Stimulated activated CD8-positive, alpha-beta memory T cell treated with anti-CD3 and anti-CD28 coated beads, Interleukin-7, amount 100 ng/mL, for 1 hour (primary cell): ENCODE measurements at regions not wholly inside any gene's neighbourhood (a gene's known extent, or its start where the extent isn't known, plus 50 kb on each side); places are given as distances from the start of the nearest gene placed in this dataset.

ENCODE experiments used
- DNase-seq, 2 donors: peaks; one replicate each; pipeline ENCODE4 v3.0.0-alpha.2; 2020; ENCODE audit warnings: low read depth in 2 of 2

DNA sequence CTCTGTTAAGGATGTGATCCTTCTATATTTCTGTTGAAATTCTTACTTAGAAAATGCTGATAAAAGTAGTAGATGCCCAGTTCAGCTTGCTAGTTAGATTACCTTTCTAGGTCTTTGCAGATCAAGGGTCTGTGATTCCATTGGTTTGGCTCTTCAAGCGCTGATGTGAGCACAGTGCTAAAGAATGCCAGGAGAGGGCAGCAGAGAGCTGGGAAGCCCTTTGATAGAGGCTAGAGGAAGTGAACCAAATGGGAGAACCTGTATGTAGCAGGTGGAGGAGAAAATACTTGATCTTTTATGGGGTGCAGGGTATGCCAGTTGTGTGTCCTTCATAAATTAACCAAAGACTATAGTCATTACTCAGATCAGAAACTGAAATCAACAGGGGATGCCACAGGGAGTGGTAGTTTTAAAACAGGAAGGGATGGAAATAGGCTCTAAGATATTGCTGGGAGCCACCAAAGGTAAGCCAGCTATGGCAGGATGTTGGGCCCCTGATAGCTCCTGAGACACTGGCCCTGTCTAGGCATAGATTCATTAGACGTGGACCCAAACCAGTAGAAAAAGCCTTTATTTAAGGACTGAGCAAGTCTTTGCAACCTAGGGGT is 677.4 kb downstream of the SQOR start:
- DNase-seq, result peak in 1 of 2 donors; percentile 7

DNA sequence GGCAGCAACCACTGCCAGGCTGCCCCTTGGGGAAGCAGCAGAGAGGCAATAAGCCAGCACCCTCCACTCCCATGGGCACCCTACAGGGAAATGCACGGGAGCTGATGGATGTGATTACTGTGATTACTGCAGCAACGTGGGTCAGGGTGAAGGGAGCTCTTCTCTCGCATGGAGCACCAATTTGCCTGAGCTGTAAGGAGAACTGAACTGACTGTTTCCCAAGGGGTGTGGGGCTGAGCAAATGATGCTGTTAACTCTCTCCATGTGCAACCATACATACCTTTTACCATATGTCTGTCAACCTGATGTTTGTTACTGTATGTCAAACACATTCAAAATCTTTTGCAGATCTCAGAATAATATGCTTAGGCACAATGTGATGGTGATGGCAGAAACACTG is 680.6 kb downstream of the SQOR start:
- no peak for DNase-seq

DNA sequence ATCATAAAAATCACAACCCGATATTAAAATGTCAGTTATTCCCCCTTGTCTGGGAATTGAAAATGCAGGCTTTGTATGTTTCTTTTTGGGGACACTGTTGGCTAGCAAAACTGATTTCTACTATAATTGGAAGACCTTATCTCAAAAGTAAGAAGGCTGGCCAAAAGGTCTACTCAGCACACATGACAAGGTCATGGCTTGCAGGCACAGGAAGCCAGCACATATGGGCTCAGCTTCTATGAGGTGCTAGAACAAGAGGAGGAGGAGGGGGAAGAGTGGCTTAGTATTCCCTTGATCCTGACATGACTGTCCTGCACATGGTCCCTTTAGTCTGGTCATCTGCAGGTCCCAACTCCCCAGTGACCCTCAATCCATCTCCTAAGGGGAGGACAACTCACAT is 681.2 kb downstream of the SQOR start:
- DNase-seq, result no peak

DNA sequence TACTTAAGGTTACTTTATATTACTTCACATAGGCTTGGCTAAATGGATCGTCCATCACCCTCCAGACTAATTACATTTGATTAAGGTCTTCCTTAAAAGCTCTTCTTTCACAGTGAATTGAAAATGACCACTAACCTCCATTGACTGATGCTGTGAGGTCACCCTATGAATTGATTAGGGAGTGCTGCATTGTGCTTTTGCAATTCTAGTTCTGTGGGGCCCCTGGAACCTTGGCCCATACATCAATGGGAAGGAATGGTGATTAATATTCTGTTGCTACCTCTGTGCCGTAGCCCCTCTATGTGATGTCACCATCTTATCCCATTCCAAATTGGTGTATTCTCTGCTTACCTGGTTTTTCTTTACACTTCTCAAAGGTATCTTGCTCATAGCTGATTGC is 682.2 kb downstream of the SQOR start:
- DNase-seq, result no peak

DNA sequence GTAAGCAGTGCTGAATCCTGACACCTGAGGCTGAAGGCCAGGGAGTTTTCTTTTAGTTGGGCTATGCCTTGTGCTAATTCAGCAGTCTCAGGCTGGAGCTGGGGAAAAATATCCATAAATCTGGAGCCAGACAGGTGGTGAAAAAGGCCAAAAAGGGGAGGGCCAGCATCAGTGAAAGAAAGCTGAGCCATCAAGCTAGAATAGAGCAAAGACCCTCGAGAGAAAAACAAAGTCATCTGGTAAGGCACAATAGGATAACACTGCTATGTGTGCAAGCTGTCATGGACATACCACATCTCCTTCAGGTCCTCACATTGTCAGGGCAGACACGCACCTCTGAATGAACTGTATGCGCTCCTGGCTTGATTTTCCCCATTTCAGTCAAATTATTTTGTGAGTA is 687.9 kb downstream of the SQOR start:
- DNase-seq, result no peak

DNA sequence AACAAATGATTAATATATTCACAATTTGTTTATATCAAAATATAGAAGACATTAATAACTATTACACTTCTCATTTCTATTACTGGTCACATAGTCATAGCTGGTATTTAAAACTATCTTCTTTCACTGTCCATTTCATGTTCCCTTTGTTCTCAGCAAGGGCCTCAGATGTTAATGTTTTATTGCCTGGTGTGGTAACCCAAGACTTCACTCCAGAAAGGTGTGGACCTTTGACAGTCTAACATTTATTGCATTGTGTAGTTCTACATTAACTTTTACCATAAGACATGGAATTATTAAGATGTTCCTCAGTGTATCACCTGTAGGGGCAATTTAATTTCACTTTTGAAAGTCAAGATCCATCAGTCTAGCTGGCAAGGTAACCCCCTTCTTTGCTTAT is 691.3 kb downstream of the SQOR start:
- DNase-seq, result no peak

DNA sequence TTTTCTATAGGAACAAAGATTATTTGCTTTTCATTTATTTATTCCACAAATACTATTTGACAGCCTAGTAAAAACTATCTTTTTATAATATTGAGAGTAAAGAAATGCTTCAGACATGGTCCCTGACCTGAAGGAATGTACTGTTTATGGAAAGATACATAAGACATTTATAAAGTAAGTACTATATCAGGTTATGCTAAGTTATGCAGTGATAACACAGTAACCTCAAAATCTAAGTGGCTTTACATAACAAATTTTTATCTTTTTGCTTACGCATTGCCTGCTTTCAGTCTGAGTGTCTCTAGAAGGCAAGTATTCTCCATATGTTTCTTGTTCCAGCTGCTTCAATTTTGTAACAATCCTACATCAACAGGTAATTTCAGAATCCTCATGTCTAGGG is 694.0 kb downstream of the SQOR start:
- no peak for DNase-seq

DNA sequence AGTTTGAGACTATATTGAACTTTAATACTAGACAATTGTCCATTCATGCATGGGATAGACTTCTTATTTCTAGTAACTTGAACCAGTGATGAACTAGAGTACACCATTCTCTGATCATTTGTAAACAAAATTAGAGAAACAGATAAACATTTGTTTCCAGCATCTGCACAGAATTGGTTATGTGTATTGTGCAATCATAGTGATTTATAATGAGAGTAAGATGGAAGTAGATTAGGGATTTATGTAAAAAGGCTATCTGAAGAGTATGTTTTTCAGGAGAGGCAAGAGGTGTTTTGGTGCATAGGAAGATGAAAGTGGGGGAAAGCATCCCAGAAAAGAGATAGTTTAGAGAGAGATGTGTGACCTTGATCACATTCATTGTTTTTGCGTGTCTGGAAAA is 695.0 kb downstream of the SQOR start:
- no peak for DNase-seq

DNA sequence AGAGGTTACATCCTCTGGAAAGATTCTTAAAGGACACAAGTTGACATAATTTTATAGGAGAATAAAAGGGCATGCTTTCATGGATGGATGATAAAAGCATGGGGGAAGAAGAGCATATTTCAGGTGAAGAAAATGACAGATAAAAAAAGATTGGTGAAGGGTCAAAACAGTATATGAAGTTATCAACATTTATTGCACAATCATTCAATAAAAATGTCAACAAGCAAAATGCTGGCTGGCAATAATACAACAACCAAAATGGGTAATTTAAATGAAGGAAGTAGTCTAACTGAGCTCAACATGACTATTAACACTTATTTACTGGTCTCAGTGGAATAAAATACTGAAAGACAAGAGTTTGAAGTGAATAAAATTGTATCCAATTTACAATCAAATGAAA is 696.7 kb downstream of the SQOR start:
- no peak for DNase-seq

DNA sequence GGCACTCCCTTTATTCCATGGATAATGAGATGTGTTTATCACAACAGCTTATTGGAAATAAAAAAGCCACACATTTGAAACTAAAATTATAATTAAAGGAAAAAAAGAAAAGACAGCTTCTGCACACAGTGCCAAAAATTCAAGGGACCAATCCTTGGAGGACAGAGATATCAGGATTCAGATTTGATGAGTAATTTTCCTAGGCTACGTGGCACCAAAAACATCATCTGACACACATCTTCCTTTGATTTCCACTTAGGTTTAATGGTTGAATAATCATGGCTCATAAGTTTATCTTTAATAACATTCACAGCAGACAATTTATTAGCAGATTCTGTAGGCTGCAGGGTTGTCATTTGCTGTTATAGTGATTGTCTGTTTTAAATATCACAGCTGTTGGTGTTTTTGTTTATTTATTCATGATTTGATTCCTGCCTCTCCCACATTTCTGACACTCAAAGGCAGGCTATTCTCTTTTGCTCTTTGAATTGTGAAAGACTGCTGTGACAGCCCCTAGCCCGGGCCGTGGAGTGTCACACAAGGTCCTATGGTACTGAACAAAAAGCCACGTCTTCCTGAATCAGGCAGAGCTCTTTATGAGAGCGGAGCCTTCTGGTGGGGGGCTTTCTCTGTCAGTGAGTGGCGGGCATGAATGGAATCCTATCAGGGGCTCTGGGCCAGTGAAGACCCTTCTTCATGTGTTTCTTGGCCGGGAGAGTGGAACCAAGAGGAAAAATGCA is 708.5 kb downstream of the SQOR start:
- no peak for DNase-seq

DNA sequence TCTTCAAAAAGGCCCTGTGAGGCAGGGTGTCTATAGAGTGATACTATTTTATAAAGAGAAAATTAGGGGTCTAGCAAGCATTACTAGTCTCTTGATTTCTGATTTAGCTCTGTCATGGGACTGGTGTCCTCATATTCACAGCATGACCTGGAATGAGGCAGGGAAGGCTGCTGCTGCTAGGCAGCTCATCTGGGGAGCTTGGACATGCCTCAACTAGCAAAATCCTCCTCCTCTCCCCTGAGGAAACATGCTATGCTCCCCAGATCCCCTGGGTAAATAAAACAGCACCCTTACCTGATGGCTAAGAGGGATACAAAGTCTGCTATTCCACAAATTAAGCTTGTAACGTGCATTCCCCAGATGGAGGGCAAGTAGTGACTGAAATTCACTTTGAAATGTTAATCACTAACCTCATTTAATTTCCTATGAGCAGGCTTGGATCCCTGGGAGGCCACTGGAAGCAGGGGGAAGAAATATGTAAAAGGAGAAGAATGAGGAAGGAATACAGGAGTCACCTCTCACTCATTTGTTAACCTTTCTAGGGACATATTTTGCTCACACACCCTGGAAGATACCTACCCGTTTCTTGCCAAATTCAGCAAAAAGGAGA is 709.4 kb downstream of the SQOR start:
- DNase-seq, result no peak

DNA sequence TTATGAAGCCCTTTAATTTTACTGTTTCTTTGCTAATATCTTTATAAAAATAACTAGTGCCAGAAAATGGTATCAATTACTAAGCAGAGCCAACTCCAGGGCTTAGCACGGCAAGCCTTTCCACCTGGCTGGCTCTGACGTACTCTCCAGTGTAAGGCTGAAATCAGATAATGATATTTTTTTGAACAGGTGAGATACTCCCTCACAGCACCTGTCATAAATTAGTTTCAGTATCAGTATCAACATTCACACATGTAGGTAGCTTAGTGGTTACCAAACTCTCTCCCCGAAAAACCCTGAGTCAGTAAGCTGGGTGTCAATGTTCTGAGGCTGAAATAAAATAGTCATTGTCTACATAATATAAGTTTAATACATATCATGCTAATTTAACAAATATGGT is 710.1 kb downstream of the SQOR start:
- no peak for DNase-seq

DNA sequence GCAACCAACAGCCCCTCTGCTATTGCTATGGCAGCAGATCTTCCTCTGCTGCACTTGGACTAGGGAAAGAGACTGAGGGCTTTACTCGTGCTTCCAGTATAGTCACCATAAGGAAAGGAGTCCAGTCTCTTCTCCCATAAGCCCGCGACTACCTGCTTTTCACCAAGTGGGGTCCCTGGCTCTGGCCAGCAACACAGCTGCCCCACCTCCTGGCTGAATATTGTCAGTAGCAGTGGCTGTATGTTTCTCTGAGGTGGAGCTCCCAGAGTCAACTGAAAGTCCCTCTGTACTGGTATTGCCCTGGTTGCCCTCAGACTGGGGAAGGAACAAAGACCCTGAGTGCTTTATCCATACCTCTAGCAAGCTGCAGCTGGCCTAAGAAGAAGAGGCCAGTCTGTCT is 719.6 kb downstream of the SQOR start:
- no peak for DNase-seq

DNA sequence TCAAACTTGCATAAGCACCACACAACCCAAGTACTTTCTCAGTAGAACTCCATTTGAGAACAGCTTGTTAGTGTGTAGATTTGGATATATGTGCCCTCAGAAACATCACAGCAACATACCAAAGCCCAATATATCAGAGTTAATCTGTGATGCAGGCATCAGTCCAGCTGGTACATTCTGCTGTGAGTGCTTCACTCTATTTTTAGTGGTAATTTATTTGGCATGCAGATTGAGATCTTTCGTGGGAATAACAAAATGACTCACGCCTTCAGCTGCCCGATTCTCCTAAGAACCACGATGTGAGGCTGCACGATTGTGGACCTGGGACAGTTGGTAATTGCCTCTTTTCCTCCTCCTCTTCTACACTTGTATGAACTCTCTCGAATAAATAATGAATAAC is 730.7 kb downstream of the SQOR start:
- DNase-seq, result no peak

DNA sequence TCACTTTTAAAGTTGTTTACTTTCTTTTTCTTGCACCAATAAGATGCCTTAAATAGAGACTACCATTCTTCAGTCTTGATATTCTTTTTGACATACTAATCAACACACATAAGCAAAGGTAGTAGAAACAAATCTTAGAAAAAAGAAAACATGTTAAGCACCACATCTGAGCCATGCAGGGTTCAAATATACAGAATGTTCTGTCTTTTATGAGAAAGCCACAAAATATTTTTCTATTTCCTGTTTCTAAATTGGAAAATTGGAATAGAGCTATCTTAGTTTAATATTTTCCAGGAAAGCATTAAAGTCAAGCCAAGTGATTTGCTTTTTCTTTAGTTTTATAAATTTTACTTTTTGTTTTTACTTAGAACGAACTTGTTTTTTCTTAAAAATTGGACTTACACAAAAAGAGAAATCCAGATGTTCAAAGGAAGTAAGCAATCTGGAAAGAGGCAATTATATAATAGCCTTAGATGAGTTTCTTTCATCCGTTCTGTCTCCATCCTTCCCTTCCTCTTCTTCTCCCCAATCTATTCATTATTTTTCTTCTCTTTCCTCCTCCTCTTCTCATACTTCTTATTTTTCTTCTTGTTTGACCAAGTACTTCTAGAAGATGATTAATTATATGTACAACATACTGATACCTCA is 731.7 kb downstream of the SQOR start:
- DNase-seq, result no peak

DNA sequence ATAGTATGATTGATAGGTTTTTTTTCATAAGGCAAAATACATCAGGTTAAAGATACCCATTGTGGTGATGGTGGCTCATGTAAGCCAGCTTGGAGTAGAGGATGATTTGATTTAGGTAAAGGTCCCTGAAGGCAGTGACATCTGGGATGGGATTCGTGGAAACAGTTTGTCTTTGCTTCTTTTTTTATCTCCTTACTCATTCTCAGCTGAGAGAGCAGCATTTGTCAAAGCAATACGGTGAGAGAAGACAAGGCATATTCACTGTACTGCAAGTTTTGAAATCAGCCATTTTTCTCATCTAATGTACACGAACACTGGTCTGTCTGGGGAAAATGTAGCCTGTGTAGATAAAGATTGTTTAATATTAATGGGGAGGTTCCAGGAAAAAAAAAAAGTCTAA is 749.1 kb downstream of the SQOR start:
- DNase-seq, result no peak

DNA sequence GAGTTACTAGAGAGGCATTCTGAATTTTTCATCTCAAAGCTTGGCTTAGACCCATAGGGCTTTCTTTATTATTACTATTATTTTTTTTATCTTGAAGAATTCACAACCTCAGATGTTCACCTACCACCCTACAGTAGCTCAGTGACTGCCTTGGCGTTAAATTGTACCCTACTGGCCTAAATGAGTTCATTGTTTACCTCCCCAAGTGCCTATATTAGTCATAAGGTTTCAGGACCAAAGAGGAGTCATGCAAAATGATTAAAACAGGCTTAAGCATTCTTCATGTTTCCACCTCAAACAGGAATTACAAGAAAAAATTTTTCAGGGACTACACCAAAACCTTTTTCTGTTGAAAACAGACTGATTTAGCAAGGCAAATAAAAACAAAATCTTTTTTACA is 751.5 kb downstream of the SQOR start:
- no peak for DNase-seq

DNA sequence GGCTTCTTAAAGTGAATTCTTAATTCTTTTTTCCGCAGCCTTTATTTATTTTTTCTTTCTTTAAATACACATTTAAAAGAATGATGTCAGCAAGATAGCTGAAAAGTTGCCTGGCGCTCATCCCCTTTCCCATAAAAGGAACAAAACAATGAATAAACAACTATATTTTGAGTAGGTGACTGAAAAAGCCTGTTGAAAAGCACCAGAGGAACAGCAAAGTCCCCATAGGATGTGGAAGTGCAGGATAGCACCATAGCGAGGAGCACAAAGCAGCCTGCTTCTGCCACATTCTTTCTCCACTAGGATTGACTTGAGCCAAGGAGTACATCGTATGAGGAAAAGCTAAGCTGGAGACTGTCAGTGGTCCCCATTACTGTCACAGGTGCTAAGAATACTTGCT is 754.9 kb downstream of the SQOR start:
- DNase-seq, result no peak

DNA sequence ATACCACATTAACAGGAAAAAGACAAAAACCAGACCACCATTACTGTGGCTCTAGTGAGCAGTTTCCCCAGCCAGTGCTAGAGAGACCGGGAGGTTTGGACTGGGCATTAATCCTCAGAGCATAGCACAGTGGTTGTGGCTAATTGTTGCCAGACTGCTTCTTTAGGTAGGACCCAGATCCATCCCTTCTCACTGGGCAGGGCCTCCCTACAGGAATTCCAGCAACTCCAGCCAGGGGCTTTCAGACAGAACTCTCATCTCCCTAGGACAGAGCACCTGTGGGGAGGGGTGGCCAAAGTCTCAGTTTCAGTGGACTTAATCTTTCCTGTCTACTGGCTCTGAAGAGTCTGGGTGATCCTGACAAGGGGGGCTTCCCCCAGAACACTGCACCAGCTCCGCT is 759.6 kb downstream of the SQOR start:
- no peak for DNase-seq

DNA sequence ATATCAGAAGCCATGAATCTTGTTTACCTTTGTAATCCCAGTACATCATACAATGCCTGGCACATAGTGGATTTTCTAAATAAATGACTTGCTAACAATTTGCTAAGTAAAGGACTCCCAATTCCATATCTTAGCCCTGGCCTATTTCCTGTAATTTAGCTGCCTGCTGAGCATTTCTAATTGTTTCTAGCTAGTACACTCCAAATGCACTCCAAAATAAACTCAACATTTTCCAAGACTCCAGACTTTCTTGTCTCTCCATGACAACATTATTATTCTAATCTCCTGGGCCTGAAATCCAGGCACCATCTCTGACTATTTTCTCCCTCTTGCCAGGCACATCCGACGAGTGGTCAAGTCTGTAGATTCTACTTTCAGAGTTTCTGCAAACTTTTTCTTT is 773.5 kb downstream of the SQOR start:
- DNase-seq, result no peak

DNA sequence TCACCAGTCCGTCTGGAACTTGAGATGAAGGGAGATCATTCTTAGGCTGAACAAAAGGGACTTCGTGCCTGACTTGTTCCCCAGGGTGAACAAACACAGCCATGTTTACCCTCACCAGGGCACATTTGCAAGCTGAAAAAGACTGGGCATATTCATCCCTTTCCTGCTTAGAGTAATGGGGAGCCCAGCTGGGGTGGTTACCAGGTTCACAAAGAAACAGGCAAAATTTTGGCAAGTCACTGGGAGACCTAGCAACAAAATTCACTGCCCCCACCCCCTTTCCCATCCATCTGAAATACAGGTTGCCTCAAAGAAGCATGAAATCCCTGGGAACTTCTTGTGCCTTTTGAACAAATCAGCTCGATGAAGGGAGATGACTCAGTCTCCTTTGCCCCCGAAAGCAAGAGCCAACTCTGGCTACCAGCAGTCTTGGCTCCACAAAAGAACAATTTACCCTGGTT is 775.0 kb downstream of the SQOR start:
- no peak for DNase-seq

DNA sequence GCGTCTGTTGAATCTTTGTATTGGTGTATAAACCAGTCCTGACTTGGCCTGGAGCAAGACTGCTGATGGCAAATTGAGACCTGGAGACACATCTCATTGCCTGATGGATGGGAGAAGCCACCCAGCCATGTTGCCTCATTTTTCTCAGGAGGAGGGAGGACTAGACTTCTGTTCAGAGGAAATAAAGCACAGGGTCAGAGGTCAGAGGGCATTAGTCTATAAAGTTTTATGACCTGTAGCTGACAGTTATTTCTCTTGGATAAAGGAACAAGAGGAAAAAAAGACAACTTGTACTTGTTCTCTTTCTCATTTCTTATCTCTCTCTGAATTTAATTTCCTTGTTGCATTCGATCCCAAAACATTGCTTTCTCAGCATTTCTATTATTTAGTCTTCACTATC is 775.9 kb downstream of the SQOR start:
- DNase-seq, result no peak

DNA sequence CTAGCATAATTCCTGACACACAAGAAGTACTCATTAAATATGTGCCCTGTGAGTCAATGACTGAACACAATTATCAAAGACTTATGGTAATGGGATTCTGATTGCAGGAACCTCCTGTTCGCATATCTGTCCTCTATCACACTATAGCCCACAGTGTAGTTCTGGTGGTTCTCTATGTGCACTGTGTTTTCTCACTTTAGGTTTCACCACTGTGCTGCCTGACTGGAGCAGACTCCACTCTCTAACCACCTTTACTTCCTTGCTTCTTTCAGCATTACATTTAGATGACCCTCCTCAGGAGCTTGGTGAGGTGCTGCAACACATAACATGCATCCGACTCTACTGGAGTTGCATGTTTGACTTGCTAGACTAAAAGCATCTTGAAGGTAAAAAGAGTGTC is 777.1 kb downstream of the SQOR start:
- DNase-seq, result no peak
